B cell (primary cell): ENCODE measurements at regions not wholly inside any gene's neighbourhood (a gene's known extent, or its start where the extent isn't known, plus 50 kb on each side); places are given as distances from the start of the nearest gene placed in this dataset.

Source experiments
- ATAC-seq: fragments of 200-7000 bp; cut with Tn5 transposase; one replicate; pipeline ENCODE4 v1.10.0; 2021; ENCODE audit warnings: low read depth, mild to moderate bottlenecking, moderate number of reproducible peaks, moderate library complexity
- CTCF ChIA-PET: fragments of 350-600 bp; sonication (Branson Sonifier 250); formaldehyde crosslinking; loops from one replicate; lab custom pipeline; 2021; ENCODE audit warnings: antibody characterized with exemption, inconsistent platforms; lab: Charles Lee
- POLR2A ChIA-PET: fragments of 350-600 bp; sonication (Branson Sonifier 250); formaldehyde crosslinking; loops from one replicate; lab custom pipeline; 2021; ENCODE audit warnings: antibody characterized with exemption; lab: Charles Lee
- DNase-seq: peaks from one replicate; pipeline ENCODE4 v3.0.0; 2013
- H2AFZ ChIP-seq: 2 replicates; pipeline ENCODE4 v1.6.1; 2012; ENCODE audit warnings: mild to moderate bottlenecking, low read depth, low read length; ENCODE audit not compliant: insufficient read depth, poor library complexity, severe bottlenecking
- H3K27ac ChIP-seq, 2 donors: 1 replicate in 1 of 2; 2 replicates in 1 of 2; pipeline ENCODE4 v1.5.1; 2012 to 2013; ENCODE audit warnings: low read length in 2 of 2, mild to moderate bottlenecking in 2 of 2, moderate library complexity in 1 of 2
- H3K27me3 ChIP-seq, 4 experiments: fragments of 200-600 bp in 1 of 4; sonication (generic) in 1 of 4; replicated peaks in 1 of 4; 1 replicate in 2 of 4; 2 replicates in 2 of 4; pipeline versions ENCODE4 v1.6.1 to v1.7.0; 2013 to 2016; ENCODE audit warnings: low read length in 3 of 4, mild to moderate bottlenecking in 2 of 4, mixed read lengths in 1 of 4, moderate library complexity in 1 of 4; ENCODE audit not compliant: insufficient read depth in 4 of 4, control insufficient read depth in 3 of 4; ENCODE audit errors: control extremely low read depth in 1 of 4
- H3K36me3 ChIP-seq, 2 experiments: replicated peaks in 1 of 2; 1 replicate in 1 of 2; 2 replicates in 1 of 2; pipeline versions ENCODE4 v1.6.1 to v1.7.1; 2013; ENCODE audit warnings: low read length in 1 of 2; ENCODE audit not compliant: insufficient read depth in 2 of 2, control insufficient read depth in 1 of 2; ENCODE audit errors: control extremely low read depth in 1 of 2, extremely low read depth in 1 of 2
- H3K4me1 ChIP-seq, 2 donors: fragments of 200-600 bp in 1 of 2; sonication (generic) in 1 of 2; 1 replicate in 1 of 2; 2 replicates in 1 of 2; pipeline versions ENCODE4 v1.5.1 to v1.6.1; 2013 to 2017; ENCODE audit warnings: low read length in 2 of 2; ENCODE audit not compliant: control insufficient read depth in 2 of 2, insufficient read depth in 2 of 2
- H3K4me2 ChIP-seq: replicated peaks from 2 replicates; pipeline ENCODE3; 2012; ENCODE audit warnings: mild to moderate bottlenecking, low read depth, low read length; ENCODE audit not compliant: poor library complexity, severe bottlenecking
- H3K4me3 ChIP-seq, 5 experiments: fragments of 200-600 bp in 1 of 5; sonication (generic) in 1 of 5; 1 replicate in 3 of 5; 2 replicates in 2 of 5; pipeline versions ENCODE4 v1.5.1 to v1.7.0; 2011 to 2016; ENCODE audit warnings: low read length in 4 of 5, mild to moderate bottlenecking in 4 of 5, low read depth in 2 of 5, control low read depth in 1 of 5, moderate library complexity in 1 of 5; ENCODE audit not compliant: insufficient read depth in 1 of 5; ENCODE audit errors: control extremely low read depth in 1 of 5, extremely low read depth in 1 of 5
- H3K79me2 ChIP-seq: fragments of 200-600 bp; sonication (generic); one replicate; pipeline ENCODE4 v1.6.0; 2016; ENCODE audit warnings: low read length; ENCODE audit not compliant: control insufficient read depth, insufficient read depth
- H3K9ac ChIP-seq: fragments of 200-600 bp; sonication (generic); 2 replicates; pipeline ENCODE4 v1.6.1; 2017; ENCODE audit warnings: mild to moderate bottlenecking, low read length, moderate library complexity
- H3K9me3 ChIP-seq, 3 donors: one replicate each; pipeline versions ENCODE4 v1.6.1 to v1.7.1; 2013; ENCODE audit warnings: low read length in 2 of 3; ENCODE audit not compliant: control insufficient read depth in 2 of 3, insufficient read depth in 1 of 3; ENCODE audit errors: control extremely low read depth in 1 of 3
- H4K20me1 ChIP-seq: 2 replicates; pipeline ENCODE4 v1.6.0; 2012; ENCODE audit warnings: mild to moderate bottlenecking, low read length; ENCODE audit not compliant: insufficient read depth, control insufficient read depth, poor library complexity, severe bottlenecking
- H3K27ac Mint-ChIP-seq: one replicate; pipeline ENCODE4 v1.8.0; 2021; ENCODE audit warnings: mixed read lengths
- H3K27me3 Mint-ChIP-seq: one replicate; pipeline ENCODE4 v1.8.0; 2021; ENCODE audit warnings: mixed read lengths
- H3K4me1 Mint-ChIP-seq: one replicate; pipeline ENCODE4 v1.8.0; 2021; ENCODE audit warnings: mixed read lengths
- H3K4me3 Mint-ChIP-seq: one replicate; pipeline ENCODE4 v1.8.0; 2021; ENCODE audit warnings: mixed read lengths
- H3K9me3 Mint-ChIP-seq: one replicate; pipeline ENCODE4 v1.8.0; 2022; ENCODE audit warnings: mixed read lengths; ENCODE audit not compliant: insufficient read depth
- EZH2 ChIP-seq: IDR thresholded peaks from 2 replicates; pipeline ENCODE4 v1.6.1; 2012; ENCODE audit warnings: borderline replicate concordance, low read depth, mild to moderate bottlenecking, moderate library complexity, low read length; ENCODE audit not compliant: insufficient read depth, poor library complexity, severe bottlenecking
- WGBS: methylation state at CpG from one replicate; pipeline ENCODE4 v1.1.5; 2013; ENCODE audit warnings: missing lambda C conversion rate; ENCODE audit not compliant: insufficient coverage; 5-methylcytosine and 5-hydroxymethylcytosine counted together
- intact Hi-C: fragments of 100-400 bp; cut with micrococcal nuclease; formaldehyde crosslinking; loops from one replicate; pipeline ENCODE4 v1.10.0; 2022
- TF ChIP-seq, protein P1 (sequence below): fragments of 200-600 bp; IDR thresholded peaks from one replicate; pipeline ENCODE4 v1.8.0; 2022; ENCODE audit warnings: antibody characterized with exemption, mild to moderate bottlenecking

DNA sequence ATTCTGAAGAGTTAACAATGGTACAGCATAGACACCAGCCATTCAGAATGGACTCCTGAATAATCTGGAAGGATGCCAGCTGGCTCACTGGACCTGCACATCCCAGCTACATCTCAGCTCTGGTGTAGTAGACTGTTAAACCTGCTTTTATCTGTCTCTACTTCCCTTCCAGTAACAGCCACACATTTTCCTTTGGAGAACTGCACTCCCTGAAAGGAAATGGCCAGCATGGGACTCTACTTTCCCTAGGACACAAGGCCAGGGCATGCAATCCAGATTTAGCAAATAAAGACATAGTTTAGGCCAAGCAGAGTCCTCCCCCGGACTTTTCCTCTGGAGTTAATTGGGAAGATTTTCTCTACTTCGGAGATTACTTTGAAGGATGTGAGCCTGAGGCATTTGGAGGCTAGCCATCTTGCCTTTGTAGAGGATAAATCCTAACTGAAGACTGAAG, 82.7 kb upstream of the TCF12 start:
- Histone ChIP-seq H3K79me2 (no peaks in the 10 kb centered on the region), H3K4me3 (no peak overlapping the region), H2AFZ (no peak overlapping the region), H3K36me3 (no peaks in the 10 kb centered on the region), H3K27me3 (no peaks in the 10 kb centered on the region), H3K4me1 (peaks cover 17 to 20% of the 10 kb centered on the region in 2 donors), H3K9me3 (peaks cover 0 to 3% (median 0%) of the 10 kb centered on the region in 3 donors), H3K27ac (no peak overlapping the region), H4K20me1 (no peaks in the 10 kb centered on the region), H3K4me2 (no peak overlapping the region), H3K9ac (no peak overlapping the region)
- ChIA-PET CTCF (interaction anchor here (0.6 kb wide), 1 partner anchor 17 kb away, joined by 3 read pairs; no protein-coding TSS in a partner anchor), POLR2A (no interaction called here)
- TF ChIP-seq EZH2, result no peak
- TF ChIP-seq, protein P1, sequence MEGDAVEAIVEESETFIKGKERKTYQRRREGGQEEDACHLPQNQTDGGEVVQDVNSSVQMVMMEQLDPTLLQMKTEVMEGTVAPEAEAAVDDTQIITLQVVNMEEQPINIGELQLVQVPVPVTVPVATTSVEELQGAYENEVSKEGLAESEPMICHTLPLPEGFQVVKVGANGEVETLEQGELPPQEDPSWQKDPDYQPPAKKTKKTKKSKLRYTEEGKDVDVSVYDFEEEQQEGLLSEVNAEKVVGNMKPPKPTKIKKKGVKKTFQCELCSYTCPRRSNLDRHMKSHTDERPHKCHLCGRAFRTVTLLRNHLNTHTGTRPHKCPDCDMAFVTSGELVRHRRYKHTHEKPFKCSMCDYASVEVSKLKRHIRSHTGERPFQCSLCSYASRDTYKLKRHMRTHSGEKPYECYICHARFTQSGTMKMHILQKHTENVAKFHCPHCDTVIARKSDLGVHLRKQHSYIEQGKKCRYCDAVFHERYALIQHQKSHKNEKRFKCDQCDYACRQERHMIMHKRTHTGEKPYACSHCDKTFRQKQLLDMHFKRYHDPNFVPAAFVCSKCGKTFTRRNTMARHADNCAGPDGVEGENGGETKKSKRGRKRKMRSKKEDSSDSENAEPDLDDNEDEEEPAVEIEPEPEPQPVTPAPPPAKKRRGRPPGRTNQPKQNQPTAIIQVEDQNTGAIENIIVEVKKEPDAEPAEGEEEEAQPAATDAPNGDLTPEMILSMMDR, result no peak
- 100% methylated on average over 2 of the region's 2 CpGs for WGBS
- no peak overlapping the region for H3K27ac Mint-ChIP-seq
- H3K4me1 Mint-ChIP-seq, result peaks cover 39% of the 10 kb centered on the region
- DNase-seq, result no peak
- no peaks in the 10 kb centered on the region for H3K9me3 Mint-ChIP-seq
- intact Hi-C loops, result no loop called here
- no peak for ATAC-seq
- H3K27me3 Mint-ChIP-seq, result no peaks in the 10 kb centered on the region
- no peak overlapping the region for H3K4me3 Mint-ChIP-seq

DNA sequence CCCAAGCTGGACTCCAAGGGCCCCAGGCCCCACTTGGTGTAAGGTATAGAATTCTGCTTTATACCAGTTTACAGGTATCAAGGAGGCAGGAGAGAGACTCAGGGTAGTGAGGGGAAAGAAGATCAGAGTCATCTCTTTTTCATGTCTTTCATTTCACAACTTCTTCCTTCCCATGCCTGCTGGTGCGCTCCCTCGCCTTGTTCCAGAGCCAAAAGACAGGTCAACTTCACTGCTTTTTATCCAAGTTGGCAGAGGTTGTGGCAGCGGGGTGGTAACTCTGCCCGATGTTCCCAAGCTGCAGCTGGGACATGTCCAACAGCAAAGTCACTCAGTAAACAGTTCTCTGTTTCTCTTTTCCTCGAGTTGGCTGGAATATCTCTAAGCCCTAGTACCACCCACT, 86.3 kb upstream of the TCF12 start:
- no peak overlapping the region for H3K4me3 Mint-ChIP-seq
- Histone ChIP-seq H2AFZ (no peak overlapping the region), H3K36me3 (no peaks in the 10 kb centered on the region), H3K9me3 (no peaks in the 10 kb centered on the region), H4K20me1 (no peaks in the 10 kb centered on the region), H3K27ac (no peak overlapping the region), H3K4me3 (no peak overlapping the region), H3K4me2 (no peak overlapping the region), H3K4me1 (peaks cover 0 to 4% of the 10 kb centered on the region in 2 donors), H3K79me2 (no peaks in the 10 kb centered on the region), H3K9ac (no peak overlapping the region), H3K27me3 (no peaks in the 10 kb centered on the region)
- ChIA-PET CTCF (interaction anchor here (0.5 kb wide), 1 partner anchor 30 kb away, joined by 3 read pairs; no protein-coding TSS in a partner anchor), POLR2A (no interaction called here)
- intact Hi-C loops, result no loop called here
- TF ChIP-seq, protein P1, result no peak
- no peak for TF ChIP-seq EZH2
- no peak for DNase-seq
- H3K27me3 Mint-ChIP-seq, result no peaks in the 10 kb centered on the region
- no peak overlapping the region for H3K27ac Mint-ChIP-seq
- 97% methylated on average over 4 of the region's 5 CpGs for WGBS
- H3K4me1 Mint-ChIP-seq, result peaks cover 19% of the 10 kb centered on the region
- H3K9me3 Mint-ChIP-seq, result no peaks in the 10 kb centered on the region
- ATAC-seq, result no peak
